IPS-20b (cell line): ENCODE measurements at regions not wholly inside any gene's neighbourhood (a gene's known extent, or its start where the extent isn't known, plus 50 kb on each side); places are given as distances from the start of the nearest gene placed in this dataset.

Experiments
- H3K27ac ChIP-seq: one replicate; pipeline ENCODE4 v1.5.1; 2013; ENCODE audit warnings: low read length
- H3K27me3 ChIP-seq: 2 replicates; pipeline ENCODE4 v1.6.1; 2013; ENCODE audit warnings: mild to moderate bottlenecking, low read length, inconsistent platforms; ENCODE audit not compliant: insufficient read depth
- H3K36me3 ChIP-seq: 2 replicates; pipeline ENCODE4 v1.6.1; 2013; ENCODE audit warnings: low read depth, mild to moderate bottlenecking, inconsistent platforms, low read length, moderate library complexity; ENCODE audit not compliant: insufficient read depth
- H3K4me1 ChIP-seq: 2 replicates; pipeline ENCODE4 v1.6.1; 2013; ENCODE audit warnings: mild to moderate bottlenecking, control low read depth, inconsistent platforms, low read length, moderate library complexity; ENCODE audit not compliant: insufficient read depth
- H3K4me3 ChIP-seq: 2 replicates; pipeline ENCODE4 v1.5.1; 2013; ENCODE audit warnings: mild to moderate bottlenecking, low read length, inconsistent platforms
- H3K9ac ChIP-seq: 2 replicates; pipeline ENCODE4 v1.6.1; 2013; ENCODE audit warnings: low read depth, mild to moderate bottlenecking, inconsistent platforms, low read length, moderate library complexity
- H3K9me3 ChIP-seq: 2 replicates; pipeline ENCODE4 v1.6.1; 2013; ENCODE audit warnings: mild to moderate bottlenecking, low read depth, low read length, inconsistent platforms; ENCODE audit not compliant: insufficient read depth

GRCh38 chr20:24165301-24166122 lies 176.9 kb upstream of the GGTLC1 start:
- Histone ChIP-seq H3K36me3 (no peaks in the 10 kb centered on the region), H3K4me3 (no peak overlapping the region)

GRCh38 chr20:24164360-24164759 lies 175.8 kb upstream of the GGTLC1 start:
- no peaks in the 10 kb centered on the region for H3K9me3 ChIP-seq
- no peak overlapping the region for H3K27ac ChIP-seq
- H3K36me3 ChIP-seq, result no peaks in the 10 kb centered on the region
- no peaks in the 10 kb centered on the region for H3K27me3 ChIP-seq
- no peak overlapping the region for H3K4me3 ChIP-seq
- peaks cover 7% of the 10 kb centered on the region; the same call in 1 of the 2 replicates for H3K4me1 ChIP-seq
- H3K9ac ChIP-seq, result no peak overlapping the region

More at GRCh38 chr20:24165301-24166122, 176.9 kb upstream of the GGTLC1 start:
- no peak overlapping the region for H3K27ac ChIP-seq
- no peak overlapping the region for H3K9ac ChIP-seq
- no peaks in the 10 kb centered on the region for H3K27me3 ChIP-seq
- H3K9me3 ChIP-seq, result no peaks in the 10 kb centered on the region
- H3K4me1 ChIP-seq, result peaks cover 7% of the 10 kb centered on the region; the same call in 1 of the 2 replicates

GRCh38 chr20:24163506-24163905 lies 174.9 kb upstream of the GGTLC1 start:
- Histone ChIP-seq H3K27me3 (no peaks in the 10 kb centered on the region), H3K4me3 (no peak overlapping the region), H3K4me1 (peaks cover 7% of the 10 kb centered on the region; the same call in 1 of the 2 replicates), H3K9ac (no peak overlapping the region), H3K36me3 (no peaks in the 10 kb centered on the region), H3K27ac (no peak overlapping the region), H3K9me3 (no peaks in the 10 kb centered on the region)

GRCh38 chr20:24160563-24161281 lies 172.1 kb upstream of the GGTLC1 start:
- Histone ChIP-seq H3K4me1 (peaks cover 7% of the 10 kb centered on the region; the same call in 1 of the 2 replicates), H3K9ac (no peak overlapping the region), H3K27me3 (no peaks in the 10 kb centered on the region), H3K27ac (no peak overlapping the region), H3K9me3 (no peaks in the 10 kb centered on the region), H3K4me3 (no peak overlapping the region), H3K36me3 (no peaks in the 10 kb centered on the region)

- no peaks in the 10 kb centered on the region for H3K36me3 ChIP-seq
- no peak overlapping the region for H3K27ac ChIP-seq
- no peak overlapping the region for H3K9ac ChIP-seq
- no peak overlapping the region for H3K4me3 ChIP-seq
- no peaks in the 10 kb centered on the region for H3K9me3 ChIP-seq
- no peaks in the 10 kb centered on the region for H3K27me3 ChIP-seq
- H3K4me1 ChIP-seq, result no peaks in the 10 kb centered on the region
Measured at GRCh38 chr20:24158281-24158680, 169.7 kb upstream of the GGTLC1 start.

- Histone ChIP-seq H3K27me3 (no peaks in the 10 kb centered on the region), H3K4me3 (no peak overlapping the region), H3K27ac (no peak overlapping the region), H3K36me3 (no peaks in the 10 kb centered on the region), H3K9me3 (no peaks in the 10 kb centered on the region), H3K4me1 (no peaks in the 10 kb centered on the region), H3K9ac (no peak overlapping the region)
Measured at GRCh38 chr20:24157213-24157612, 168.6 kb upstream of the GGTLC1 start.

- Histone ChIP-seq H3K36me3 (no peaks in the 10 kb centered on the region), H3K27me3 (no peaks in the 10 kb centered on the region), H3K9me3 (no peaks in the 10 kb centered on the region), H3K4me3 (no peak overlapping the region), H3K27ac (no peak overlapping the region), H3K4me1 (no peaks in the 10 kb centered on the region), H3K9ac (no peak overlapping the region)
Measured at GRCh38 chr20:24153101-24154040, 164.8 kb upstream of the GGTLC1 start.

- Histone ChIP-seq H3K36me3 (no peaks in the 10 kb centered on the region), H3K27me3 (no peaks in the 10 kb centered on the region), H3K27ac (no peak overlapping the region), H3K4me3 (no peak overlapping the region), H3K9ac (no peak overlapping the region), H3K4me1 (no peaks in the 10 kb centered on the region), H3K9me3 (no peaks in the 10 kb centered on the region)
Measured at GRCh38 chr20:24151621-24152294, 163.2 kb upstream of the GGTLC1 start.

- no peaks in the 10 kb centered on the region for H3K9me3 ChIP-seq
- no peaks in the 10 kb centered on the region for H3K27me3 ChIP-seq
- no peaks in the 10 kb centered on the region for H3K36me3 ChIP-seq
- H3K9ac ChIP-seq, result no peak overlapping the region
- no peaks in the 10 kb centered on the region for H3K4me1 ChIP-seq
- no peak overlapping the region for H3K4me3 ChIP-seq
- no peak overlapping the region for H3K27ac ChIP-seq
Measured at GRCh38 chr20:24150406-24150805, 161.8 kb upstream of the GGTLC1 start.

GRCh38 chr20:24149881-24150307 lies 161.3 kb upstream of the GGTLC1 start:
- Histone ChIP-seq H3K4me1 (no peaks in the 10 kb centered on the region), H3K9ac (no peak overlapping the region), H3K36me3 (no peaks in the 10 kb centered on the region), H3K9me3 (no peaks in the 10 kb centered on the region), H3K27me3 (no peaks in the 10 kb centered on the region), H3K4me3 (no peak overlapping the region), H3K27ac (no peak overlapping the region)

- Histone ChIP-seq H3K27me3 (no peaks in the 10 kb centered on the region), H3K4me1 (no peaks in the 10 kb centered on the region), H3K9ac (no peak overlapping the region), H3K27ac (no peak overlapping the region), H3K4me3 (no peak overlapping the region), H3K36me3 (no peaks in the 10 kb centered on the region), H3K9me3 (no peaks in the 10 kb centered on the region)
Measured at GRCh38 chr20:24149175-24149574, 160.6 kb upstream of the GGTLC1 start.
